ENCODE measurements at regions not wholly inside any gene's neighbourhood (a gene's known extent, or its start where the extent isn't known, plus 50 kb on each side); places are given as distances from the start of the nearest gene placed in this dataset.

DNA sequence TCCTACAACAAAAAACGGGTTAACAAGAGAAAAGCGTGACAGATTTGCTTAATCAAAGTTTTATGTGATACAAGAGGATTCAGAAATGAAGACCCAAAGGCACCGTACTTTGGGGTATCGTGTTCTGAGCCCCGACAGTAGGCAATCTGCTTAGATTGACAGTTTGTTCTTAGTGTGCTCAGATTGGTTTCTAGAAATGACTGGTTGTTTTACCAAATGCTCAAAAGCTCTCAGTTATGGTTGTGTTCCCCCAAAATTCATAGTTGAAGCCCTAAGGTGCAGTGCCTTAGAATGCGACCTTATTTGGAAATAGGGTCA, 102.7 kb downstream of the RASSF10 start:
- TF ChIP-seq POLR2A (IDR thresholded peaks at IDR 0.05) (no peak), EP300 (IDR thresholded peaks at IDR 0.05) (no peak), POLR2AphosphoS5 (IDR thresholded peaks at IDR 0.05) (no peak)
- TF ChIP-seq, protein P1, sequence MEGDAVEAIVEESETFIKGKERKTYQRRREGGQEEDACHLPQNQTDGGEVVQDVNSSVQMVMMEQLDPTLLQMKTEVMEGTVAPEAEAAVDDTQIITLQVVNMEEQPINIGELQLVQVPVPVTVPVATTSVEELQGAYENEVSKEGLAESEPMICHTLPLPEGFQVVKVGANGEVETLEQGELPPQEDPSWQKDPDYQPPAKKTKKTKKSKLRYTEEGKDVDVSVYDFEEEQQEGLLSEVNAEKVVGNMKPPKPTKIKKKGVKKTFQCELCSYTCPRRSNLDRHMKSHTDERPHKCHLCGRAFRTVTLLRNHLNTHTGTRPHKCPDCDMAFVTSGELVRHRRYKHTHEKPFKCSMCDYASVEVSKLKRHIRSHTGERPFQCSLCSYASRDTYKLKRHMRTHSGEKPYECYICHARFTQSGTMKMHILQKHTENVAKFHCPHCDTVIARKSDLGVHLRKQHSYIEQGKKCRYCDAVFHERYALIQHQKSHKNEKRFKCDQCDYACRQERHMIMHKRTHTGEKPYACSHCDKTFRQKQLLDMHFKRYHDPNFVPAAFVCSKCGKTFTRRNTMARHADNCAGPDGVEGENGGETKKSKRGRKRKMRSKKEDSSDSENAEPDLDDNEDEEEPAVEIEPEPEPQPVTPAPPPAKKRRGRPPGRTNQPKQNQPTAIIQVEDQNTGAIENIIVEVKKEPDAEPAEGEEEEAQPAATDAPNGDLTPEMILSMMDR (IDR thresholded peaks at IDR 0.05): no peak
- H3K27ac ChIP-seq: no peak overlapping the region
- no peaks in the 10 kb centered on the region for H3K9me3 ChIP-seq
- no peak overlapping the region for H3K4me3 ChIP-seq
- H3K4me1 ChIP-seq: peaks cover 0 to 4% (median 2%) of the 10 kb centered on the region in 4 donors
- DNase-seq: no peak
- H3K27me3 ChIP-seq: no peaks in the 10 kb centered on the region
- intact Hi-C loops (cut with DNase I): no loop called here
- WGBS, 2 donors: 79 to 80% methylated on average over 6 of the region's 6 CpGs
- H3K36me3 ChIP-seq: no peaks in the 10 kb centered on the region

DNA sequence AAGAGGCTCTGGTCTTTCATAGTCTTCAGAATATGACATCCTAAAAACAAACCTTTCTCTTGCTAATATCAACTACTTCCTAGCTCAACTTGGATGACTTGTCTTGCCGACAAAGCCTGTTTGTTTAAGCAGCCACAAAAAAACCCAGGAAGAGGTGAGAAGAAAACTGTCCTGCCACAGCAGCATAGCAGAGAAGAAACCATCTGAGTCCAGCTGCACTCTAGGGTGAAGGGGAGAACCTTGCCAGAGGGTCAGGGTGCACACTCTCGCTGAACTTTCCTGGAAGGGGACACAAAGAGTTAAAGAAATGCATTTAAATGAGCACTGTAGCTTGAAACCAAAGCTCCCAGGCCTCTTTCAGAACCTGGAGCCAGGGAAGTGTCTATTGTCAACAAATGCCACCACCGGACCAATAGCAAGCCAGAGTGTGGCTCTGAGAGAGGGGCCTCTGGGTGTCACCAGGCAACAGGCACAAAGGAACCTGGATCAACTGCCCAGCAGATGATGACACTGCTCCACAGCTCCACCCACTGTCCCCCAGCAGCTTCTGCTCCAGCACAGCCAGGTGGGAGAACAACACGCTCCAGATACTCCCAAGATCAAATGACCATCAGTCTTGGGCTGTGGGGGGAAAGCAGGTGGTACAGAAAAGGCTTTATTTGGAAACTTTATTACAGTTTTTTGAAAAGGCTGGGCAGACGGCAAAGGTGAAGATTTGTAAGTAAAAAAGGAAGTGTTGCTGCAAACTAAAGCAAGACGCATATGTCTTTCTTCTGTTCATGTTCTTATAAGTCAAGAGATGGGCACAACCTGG, 105.7 kb downstream of the RASSF10 start:
- intact Hi-C loops (cut with DNase I): no loop called here
- Histone ChIP-seq H3K4me3 (no peak overlapping the region), H3K36me3 (no peaks in the 10 kb centered on the region), H3K27ac (no peak overlapping the region), H3K4me1 (peaks cover 0 to 4% (median 2%) of the 10 kb centered on the region in 4 donors), H3K27me3 (no peaks in the 10 kb centered on the region), H3K9me3 (no peaks in the 10 kb centered on the region)
- no peak for DNase-seq
- 46 to 70% methylated on average over 6 of the region's 6 CpGs for WGBS, 2 donors
- no peak for TF ChIP-seq POLR2AphosphoS5 (IDR thresholded peaks at IDR 0.05)
- TF ChIP-seq, protein P1 (IDR thresholded peaks at IDR 0.05): no peak
- TF ChIP-seq POLR2A (IDR thresholded peaks at IDR 0.05): no peak
- no peak for TF ChIP-seq EP300 (IDR thresholded peaks at IDR 0.05)

DNA sequence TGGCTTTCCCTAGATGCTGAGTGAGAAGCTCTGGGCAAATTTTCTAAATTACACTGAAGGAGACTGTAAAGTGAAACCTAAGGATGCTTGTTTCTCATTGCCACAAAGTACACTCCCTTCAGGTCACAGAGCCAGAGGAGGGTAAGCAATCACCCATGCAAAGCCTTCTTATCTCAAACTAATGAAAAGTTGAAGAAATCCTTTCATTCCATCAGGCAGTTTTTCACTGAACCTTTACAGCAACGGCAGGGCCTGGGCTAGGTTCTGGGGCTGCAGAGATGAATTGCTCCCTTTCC, 106.2 kb downstream of the RASSF10 start:
- Histone ChIP-seq H3K4me3 (no peak overlapping the region), H3K36me3 (no peaks in the 10 kb centered on the region), H3K27me3 (no peaks in the 10 kb centered on the region), H3K9me3 (no peaks in the 10 kb centered on the region), H3K4me1 (peaks cover 0 to 4% (median 2%) of the 10 kb centered on the region in 4 donors), H3K27ac (no peak overlapping the region)
- 0 to 73% methylated on average over 1 of the region's 1 CpG for WGBS, 2 donors
- TF ChIP-seq EP300 (IDR thresholded peaks at IDR 0.05) (no peak), POLR2AphosphoS5 (IDR thresholded peaks at IDR 0.05) (no peak), POLR2A (IDR thresholded peaks at IDR 0.05) (no peak)
- TF ChIP-seq, protein P1 (IDR thresholded peaks at IDR 0.05): no peak
- intact Hi-C loops (cut with DNase I): no loop called here
- no peak for DNase-seq

DNA sequence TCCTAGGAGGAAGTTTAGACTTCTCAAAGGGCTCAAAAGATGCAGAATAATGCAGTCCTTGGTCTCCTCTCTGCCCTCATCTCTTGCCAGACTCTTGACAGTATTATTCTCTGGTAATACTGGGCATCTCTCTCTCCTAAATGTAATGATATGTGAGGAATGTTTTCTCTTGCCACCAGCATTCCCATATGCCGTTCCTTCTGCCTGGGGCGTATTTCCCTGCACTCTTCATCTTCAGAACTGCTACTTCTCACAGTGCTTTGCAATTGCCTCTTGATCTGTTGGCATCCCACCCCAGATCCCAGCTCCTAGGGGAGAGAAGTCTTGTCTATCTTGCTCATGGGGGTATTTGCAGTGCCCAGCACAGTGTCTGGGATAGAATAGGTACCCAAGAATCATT, 107.4 kb downstream of the RASSF10 start:
- Histone ChIP-seq H3K9me3 (no peaks in the 10 kb centered on the region), H3K4me1 (no peaks in the 10 kb centered on the region), H3K4me3 (no peak overlapping the region), H3K27me3 (no peaks in the 10 kb centered on the region), H3K36me3 (no peaks in the 10 kb centered on the region), H3K27ac (no peak overlapping the region)
- intact Hi-C loops (cut with DNase I): no loop called here
- DNase-seq: no peak
- TF ChIP-seq POLR2A (IDR thresholded peaks at IDR 0.05) (no peak), POLR2AphosphoS5 (IDR thresholded peaks at IDR 0.05) (no peak), EP300 (IDR thresholded peaks at IDR 0.05) (no peak)
- TF ChIP-seq, protein P1 (IDR thresholded peaks at IDR 0.05): no peak
- 70 to 93% methylated on average over 2 of the region's 2 CpGs for WGBS, 2 donors

DNA sequence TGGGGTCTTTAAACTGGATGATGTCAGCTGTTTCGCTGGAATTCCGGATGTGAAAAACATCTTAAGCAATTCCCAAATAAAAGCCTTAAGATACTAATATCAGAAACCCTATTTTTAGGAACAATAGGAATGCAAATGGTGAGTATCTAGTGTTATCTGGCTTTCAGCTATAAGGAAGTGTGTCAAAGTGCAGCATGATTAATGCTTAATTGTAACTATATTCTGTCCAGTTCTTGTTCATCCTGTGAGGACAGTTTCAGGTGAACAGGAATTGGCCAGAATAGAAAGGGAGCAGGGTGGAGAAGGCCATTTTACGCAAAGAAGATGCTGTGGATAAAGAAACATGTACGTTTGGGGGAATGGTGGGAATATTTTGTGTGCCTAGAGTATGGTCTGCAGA, 108.2 kb downstream of the RASSF10 start:
- H3K27me3 ChIP-seq: no peaks in the 10 kb centered on the region
- no peak overlapping the region for H3K4me3 ChIP-seq
- H3K9me3 ChIP-seq: no peaks in the 10 kb centered on the region
- TF ChIP-seq POLR2A (IDR thresholded peaks at IDR 0.05) (no peak), POLR2AphosphoS5 (IDR thresholded peaks at IDR 0.05) (no peak), EP300 (IDR thresholded peaks at IDR 0.05) (no peak)
- TF ChIP-seq, protein P1 (IDR thresholded peaks at IDR 0.05): no peak
- H3K27ac ChIP-seq: no peak overlapping the region
- DNase-seq: no peak
- intact Hi-C loops (cut with DNase I): no loop called here
- 47 to 59% methylated on average over 4 of the region's 4 CpGs for WGBS, 2 donors
- H3K36me3 ChIP-seq: no peaks in the 10 kb centered on the region
- no peaks in the 10 kb centered on the region for H3K4me1 ChIP-seq
